Liver (tissue), 8 donors: ENCODE measurements at regions not wholly inside any gene's neighbourhood (a gene's known extent, or its start where the extent isn't known, plus 50 kb on each side); places are given as distances from the start of the nearest gene placed in this dataset.

ENCODE experiments used
- DNase-seq: peaks from one replicate; pipeline ENCODE4 v3.0.0-alpha.2; 2017; ENCODE audit warnings: low spot score
- H3K27ac ChIP-seq, 2 donors: one replicate each; pipeline ENCODE4 v1.7.0; 2013; ENCODE audit warnings: inconsistent platforms in 2 of 2, low read length in 2 of 2, control low read depth in 1 of 2, low read depth in 1 of 2, mild to moderate bottlenecking in 1 of 2
- H3K27me3 ChIP-seq, 4 donors: one replicate each; pipeline versions ENCODE4 v1.6.1 to v1.7.0; 2013; ENCODE audit warnings: low read length in 3 of 4, inconsistent platforms in 1 of 4, mild to moderate bottlenecking in 1 of 4, moderate library complexity in 1 of 4; ENCODE audit not compliant: control insufficient read depth in 4 of 4, insufficient read depth in 4 of 4
- H3K36me3 ChIP-seq, 4 donors: one replicate each; pipeline versions ENCODE4 v1.6.1 to v1.7.0; 2013; ENCODE audit warnings: low read length in 3 of 4, mild to moderate bottlenecking in 3 of 4, low read depth in 1 of 4, moderate library complexity in 1 of 4; ENCODE audit not compliant: control insufficient read depth in 4 of 4, insufficient read depth in 3 of 4
- H3K4me1 ChIP-seq, 4 donors: one replicate each; pipeline versions ENCODE4 v1.6.1 to v1.7.0; 2013; ENCODE audit warnings: low read length in 3 of 4, mild to moderate bottlenecking in 3 of 4, moderate library complexity in 1 of 4; ENCODE audit not compliant: control insufficient read depth in 4 of 4, insufficient read depth in 4 of 4
- H3K4me3 ChIP-seq, 3 donors: one replicate each; pipeline versions ENCODE4 v1.6.1 to v1.7.0; 2013; ENCODE audit warnings: low read length in 3 of 3, control low read depth in 1 of 3, low read depth in 1 of 3, mild to moderate bottlenecking in 1 of 3
- H3K9ac ChIP-seq, 2 donors: one replicate each; pipeline ENCODE4 v1.7.0; 2013; ENCODE audit warnings: low read length in 2 of 2, mild to moderate bottlenecking in 2 of 2, moderate library complexity in 2 of 2, control low read depth in 1 of 2, low read depth in 1 of 2
- H3K9me3 ChIP-seq, 4 donors: one replicate each; pipeline versions ENCODE4 v1.6.1 to v1.7.0; 2013; ENCODE audit warnings: low read length in 3 of 4; ENCODE audit not compliant: control insufficient read depth in 4 of 4
- ATF3 ChIP-seq: IDR thresholded peaks from 2 replicates; pipeline ENCODE4 v1.6.1; 2016; ENCODE audit warnings: antibody characterized with exemption
- CTCF ChIP-seq: fragments of 150-350 bp; IDR thresholded peaks from 2 replicates; pipeline ENCODE4 v1.5.1; 2017; ENCODE audit warnings: improper control_type of control experiment, low read depth, low read length; ENCODE audit not compliant: missing input control
- EGR1 ChIP-seq, 2 donors: IDR thresholded peaks; 2 replicates each; pipeline ENCODE4 v1.6.1; 2016 to 2018; ENCODE audit warnings: antibody characterized with exemption in 2 of 2, low read depth in 2 of 2
- FOXA1 ChIP-seq: IDR thresholded peaks from 2 replicates; pipeline ENCODE4 v1.6.1; 2016; ENCODE audit warnings: antibody characterized with exemption
- FOXA2 ChIP-seq: IDR thresholded peaks from 2 replicates; pipeline ENCODE4 v1.6.1; 2016; ENCODE audit warnings: antibody characterized with exemption
- GABPA ChIP-seq, 2 donors: IDR thresholded peaks in 1 of 2; conservative IDR thresholded peaks in 1 of 2; 2 replicates each; pipeline ENCODE4 v1.6.1; 2016; ENCODE audit warnings: antibody characterized with exemption in 2 of 2, mild to moderate bottlenecking in 1 of 2, moderate library complexity in 1 of 2
- HNF4A ChIP-seq, 2 donors: conservative IDR thresholded peaks; 2 replicates each; pipeline ENCODE4 v1.6.1; 2016; ENCODE audit warnings: antibody characterized with exemption in 2 of 2, mild to moderate bottlenecking in 2 of 2
- HNF4G ChIP-seq: IDR thresholded peaks from 2 replicates; pipeline ENCODE4 v1.6.1; 2016; ENCODE audit warnings: antibody characterized with exemption
- JUND ChIP-seq, 2 donors: IDR thresholded peaks; 2 replicates each; pipeline ENCODE4 v1.6.1; 2016; ENCODE audit warnings: antibody characterized with exemption in 2 of 2
- NR2F2 ChIP-seq: IDR thresholded peaks from 2 replicates; pipeline ENCODE4 v1.6.1; 2016; ENCODE audit warnings: antibody characterized with exemption
- RAD21 ChIP-seq, 2 donors: IDR thresholded peaks; 2 replicates each; pipeline ENCODE4 v1.6.1; 2016; ENCODE audit warnings: antibody characterized with exemption in 2 of 2, mild to moderate bottlenecking in 2 of 2
- RXRA ChIP-seq, 2 donors: IDR thresholded peaks; 2 replicates each; pipeline ENCODE4 v1.6.1; 2017 to 2018; ENCODE audit warnings: antibody characterized with exemption in 2 of 2, mild to moderate bottlenecking in 1 of 2
- SP1 ChIP-seq: IDR thresholded peaks from 2 replicates; pipeline ENCODE4 v1.6.1; 2018; ENCODE audit warnings: antibody characterized with exemption, mild to moderate bottlenecking
- TAF1 ChIP-seq: conservative IDR thresholded peaks from 2 replicates; pipeline ENCODE4 v1.6.1; 2016; ENCODE audit warnings: antibody characterized with exemption, mild to moderate bottlenecking
- YY1 ChIP-seq: IDR thresholded peaks from 2 replicates; pipeline ENCODE4 v1.6.1; 2016; ENCODE audit warnings: antibody characterized with exemption, mild to moderate bottlenecking
- WGBS: extraction: QIAGEN DNeasy Blood & Tissue Kit; methylation state at CpG from one replicate; pipeline ENCODE4 v1.1.7; 2013; 5-methylcytosine and 5-hydroxymethylcytosine counted together
- TF ChIP-seq, protein P1 (sequence below): IDR thresholded peaks from 2 replicates; pipeline ENCODE4 v1.6.1; 2016; ENCODE audit warnings: antibody characterized with exemption, mild to moderate bottlenecking
- TF ChIP-seq, protein P2 (sequence below): IDR thresholded peaks from 2 replicates; pipeline ENCODE4 v1.6.1; 2016; ENCODE audit warnings: antibody characterized with exemption
- TF ChIP-seq, protein P3 (sequence below): IDR thresholded peaks from 2 replicates; pipeline ENCODE4 v1.6.1; 2016; ENCODE audit warnings: antibody characterized with exemption
- donor health status: healthy.
- donor health status: healthy.
- donor health status: healthy.
- donor health status: healthy.
- donor health status: healthy.

DNA sequence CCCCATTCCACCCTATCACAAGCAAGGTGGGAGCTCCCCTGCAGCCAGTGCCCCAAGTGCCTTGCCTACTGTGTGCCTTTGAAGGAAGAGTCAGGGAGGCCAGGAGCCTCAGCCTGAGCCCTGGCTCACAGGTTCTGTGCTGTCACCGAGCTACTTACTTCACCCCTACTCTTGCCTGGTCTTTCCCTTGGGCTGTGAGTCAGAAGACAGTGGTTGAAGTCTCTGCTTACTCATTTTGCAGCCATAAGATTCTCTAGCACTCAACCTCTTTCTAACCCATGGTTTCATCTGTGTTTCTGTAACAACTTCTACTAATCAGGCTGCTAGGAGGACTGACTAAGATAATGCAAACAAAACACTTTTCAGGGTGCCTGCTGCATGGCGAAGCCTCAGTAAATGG lies 114.5 kb downstream of the PLCE1 start:
- TF ChIP-seq, protein P1, sequence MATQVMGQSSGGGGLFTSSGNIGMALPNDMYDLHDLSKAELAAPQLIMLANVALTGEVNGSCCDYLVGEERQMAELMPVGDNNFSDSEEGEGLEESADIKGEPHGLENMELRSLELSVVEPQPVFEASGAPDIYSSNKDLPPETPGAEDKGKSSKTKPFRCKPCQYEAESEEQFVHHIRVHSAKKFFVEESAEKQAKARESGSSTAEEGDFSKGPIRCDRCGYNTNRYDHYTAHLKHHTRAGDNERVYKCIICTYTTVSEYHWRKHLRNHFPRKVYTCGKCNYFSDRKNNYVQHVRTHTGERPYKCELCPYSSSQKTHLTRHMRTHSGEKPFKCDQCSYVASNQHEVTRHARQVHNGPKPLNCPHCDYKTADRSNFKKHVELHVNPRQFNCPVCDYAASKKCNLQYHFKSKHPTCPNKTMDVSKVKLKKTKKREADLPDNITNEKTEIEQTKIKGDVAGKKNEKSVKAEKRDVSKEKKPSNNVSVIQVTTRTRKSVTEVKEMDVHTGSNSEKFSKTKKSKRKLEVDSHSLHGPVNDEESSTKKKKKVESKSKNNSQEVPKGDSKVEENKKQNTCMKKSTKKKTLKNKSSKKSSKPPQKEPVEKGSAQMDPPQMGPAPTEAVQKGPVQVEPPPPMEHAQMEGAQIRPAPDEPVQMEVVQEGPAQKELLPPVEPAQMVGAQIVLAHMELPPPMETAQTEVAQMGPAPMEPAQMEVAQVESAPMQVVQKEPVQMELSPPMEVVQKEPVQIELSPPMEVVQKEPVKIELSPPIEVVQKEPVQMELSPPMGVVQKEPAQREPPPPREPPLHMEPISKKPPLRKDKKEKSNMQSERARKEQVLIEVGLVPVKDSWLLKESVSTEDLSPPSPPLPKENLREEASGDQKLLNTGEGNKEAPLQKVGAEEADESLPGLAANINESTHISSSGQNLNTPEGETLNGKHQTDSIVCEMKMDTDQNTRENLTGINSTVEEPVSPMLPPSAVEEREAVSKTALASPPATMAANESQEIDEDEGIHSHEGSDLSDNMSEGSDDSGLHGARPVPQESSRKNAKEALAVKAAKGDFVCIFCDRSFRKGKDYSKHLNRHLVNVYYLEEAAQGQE, result no peak
- no peak for TF ChIP-seq NR2F2
- Histone ChIP-seq H3K27ac (no peak overlapping the region), H3K9me3 (no peaks in the 10 kb centered on the region), H3K4me1 (no peaks in the 10 kb centered on the region), H3K4me3 (no peak overlapping the region), H3K27me3 (no peaks in the 10 kb centered on the region), H3K36me3 (no peaks in the 10 kb centered on the region), H3K9ac (no peak overlapping the region)
- WGBS, result 87% methylated on average over 2 of the region's 2 CpGs
- DNase-seq, result no peak

GRCh38 chr10:94111367-94111766 lies 117.6 kb downstream of the PLCE1 start:
- TF ChIP-seq FOXA2 (no peak), GABPA (IDR thresholded peaks at IDR 0.05 in 1 of 2, conservative IDR thresholded peaks at IDR 0.05 in 1 of 2) (no peak), FOXA1 (no peak), CTCF (no peak), SP1 (no peak), RAD21 (IDR thresholded peaks at IDR 0.05) (no peak), HNF4G (no peak), JUND (IDR thresholded peaks at IDR 0.05) (no peak), EGR1 (IDR thresholded peaks at IDR 0.05; ENCODE audit: low read depth in 2 of 2) (no peak), RXRA (IDR thresholded peaks at IDR 0.05) (no peak), NR2F2 (no peak), ATF3 (no peak), YY1 (no peak), TAF1 (no peak), HNF4A (conservative IDR thresholded peaks at IDR 0.05) (no peak)
- TF ChIP-seq, protein P2, sequence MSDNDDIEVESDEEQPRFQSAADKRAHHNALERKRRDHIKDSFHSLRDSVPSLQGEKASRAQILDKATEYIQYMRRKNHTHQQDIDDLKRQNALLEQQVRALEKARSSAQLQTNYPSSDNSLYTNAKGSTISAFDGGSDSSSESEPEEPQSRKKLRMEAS, result no peak
- TF ChIP-seq, protein P3, sequence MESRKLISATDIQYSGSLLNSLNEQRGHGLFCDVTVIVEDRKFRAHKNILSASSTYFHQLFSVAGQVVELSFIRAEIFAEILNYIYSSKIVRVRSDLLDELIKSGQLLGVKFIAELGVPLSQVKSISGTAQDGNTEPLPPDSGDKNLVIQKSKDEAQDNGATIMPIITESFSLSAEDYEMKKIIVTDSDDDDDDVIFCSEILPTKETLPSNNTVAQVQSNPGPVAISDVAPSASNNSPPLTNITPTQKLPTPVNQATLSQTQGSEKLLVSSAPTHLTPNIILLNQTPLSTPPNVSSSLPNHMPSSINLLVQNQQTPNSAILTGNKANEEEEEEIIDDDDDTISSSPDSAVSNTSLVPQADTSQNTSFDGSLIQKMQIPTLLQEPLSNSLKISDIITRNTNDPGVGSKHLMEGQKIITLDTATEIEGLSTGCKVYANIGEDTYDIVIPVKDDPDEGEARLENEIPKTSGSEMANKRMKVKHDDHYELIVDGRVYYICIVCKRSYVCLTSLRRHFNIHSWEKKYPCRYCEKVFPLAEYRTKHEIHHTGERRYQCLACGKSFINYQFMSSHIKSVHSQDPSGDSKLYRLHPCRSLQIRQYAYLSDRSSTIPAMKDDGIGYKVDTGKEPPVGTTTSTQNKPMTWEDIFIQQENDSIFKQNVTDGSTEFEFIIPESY, result no peak
- TF ChIP-seq, protein P1, result no peak
- H3K27ac ChIP-seq, result no peak overlapping the region
- H3K4me1 ChIP-seq, result no peaks in the 10 kb centered on the region
- H3K27me3 ChIP-seq, result no peaks in the 10 kb centered on the region
- H3K4me3 ChIP-seq, result no peak overlapping the region
- no peaks in the 10 kb centered on the region for H3K9me3 ChIP-seq
- no peaks in the 10 kb centered on the region for H3K36me3 ChIP-seq
- H3K9ac ChIP-seq, result no peak overlapping the region
- DNase-seq, result no peak
- 74% methylated on average over 2 of the region's 2 CpGs for WGBS
